ENCODE measurements at regions not wholly inside any gene's neighbourhood (a gene's known extent, or its start where the extent isn't known, plus 50 kb on each side); places are given as distances from the start of the nearest gene placed in this dataset.

DNA sequence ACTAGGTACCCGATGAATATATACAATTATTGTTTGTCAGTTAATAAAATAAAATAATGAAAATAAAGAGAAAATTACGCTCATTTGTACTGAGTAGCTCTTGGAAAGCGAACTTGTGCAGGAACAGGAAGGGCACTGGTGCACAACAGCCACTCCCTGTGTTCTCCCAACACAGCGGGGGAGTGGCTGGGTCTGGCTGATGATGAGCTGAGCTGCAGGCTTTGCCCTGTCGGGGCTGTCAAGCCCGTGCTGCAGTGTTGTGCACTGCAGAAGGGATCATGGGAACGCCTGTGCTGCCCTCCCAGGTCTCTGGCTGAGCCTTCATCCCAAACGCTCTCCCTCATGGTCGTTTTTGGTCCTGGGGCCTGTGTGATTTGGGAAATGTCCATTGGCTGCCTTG lies 131.7 kb upstream of the MAP3K4 start:
- Histone ChIP-seq H3K4me3 (no peak overlapping the region), H3K4me1 (no peaks in the 10 kb centered on the region), H3K36me3 (no peaks in the 10 kb centered on the region), H3K27me3 (no peaks in the 10 kb centered on the region), H3K9me3 (no peaks in the 10 kb centered on the region), H3K27ac (no peak overlapping the region)
- TF ChIP-seq, protein P1, sequence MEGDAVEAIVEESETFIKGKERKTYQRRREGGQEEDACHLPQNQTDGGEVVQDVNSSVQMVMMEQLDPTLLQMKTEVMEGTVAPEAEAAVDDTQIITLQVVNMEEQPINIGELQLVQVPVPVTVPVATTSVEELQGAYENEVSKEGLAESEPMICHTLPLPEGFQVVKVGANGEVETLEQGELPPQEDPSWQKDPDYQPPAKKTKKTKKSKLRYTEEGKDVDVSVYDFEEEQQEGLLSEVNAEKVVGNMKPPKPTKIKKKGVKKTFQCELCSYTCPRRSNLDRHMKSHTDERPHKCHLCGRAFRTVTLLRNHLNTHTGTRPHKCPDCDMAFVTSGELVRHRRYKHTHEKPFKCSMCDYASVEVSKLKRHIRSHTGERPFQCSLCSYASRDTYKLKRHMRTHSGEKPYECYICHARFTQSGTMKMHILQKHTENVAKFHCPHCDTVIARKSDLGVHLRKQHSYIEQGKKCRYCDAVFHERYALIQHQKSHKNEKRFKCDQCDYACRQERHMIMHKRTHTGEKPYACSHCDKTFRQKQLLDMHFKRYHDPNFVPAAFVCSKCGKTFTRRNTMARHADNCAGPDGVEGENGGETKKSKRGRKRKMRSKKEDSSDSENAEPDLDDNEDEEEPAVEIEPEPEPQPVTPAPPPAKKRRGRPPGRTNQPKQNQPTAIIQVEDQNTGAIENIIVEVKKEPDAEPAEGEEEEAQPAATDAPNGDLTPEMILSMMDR (IDR thresholded peaks at IDR 0.05) = no peak
- no peak for TF ChIP-seq POLR2A (IDR thresholded peaks at IDR 0.05)
- DNase-seq = no peak

DNA sequence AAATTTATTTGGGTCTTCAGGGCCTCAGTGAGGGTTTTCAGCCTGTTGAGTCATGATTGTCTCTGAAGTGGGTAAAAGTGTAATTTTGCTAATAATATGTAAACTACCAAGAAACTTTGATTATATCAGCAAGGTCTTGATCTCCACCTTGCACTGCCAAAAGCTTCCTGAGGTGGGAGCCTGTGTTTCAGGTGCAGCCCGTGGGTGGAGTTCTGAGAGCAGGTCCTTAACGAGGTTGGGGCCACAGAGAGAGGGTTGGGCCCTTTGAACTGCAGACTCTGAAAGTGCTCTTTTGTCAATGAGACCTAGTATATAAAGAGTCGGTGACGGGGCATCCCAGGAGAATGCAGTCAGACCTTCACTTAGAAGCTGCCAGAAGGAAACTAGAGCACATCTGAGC lies 129.7 kb upstream of the MAP3K4 start:
- Histone ChIP-seq H3K27ac (no peak overlapping the region), H3K9me3 (no peaks in the 10 kb centered on the region), H3K4me3 (no peak overlapping the region), H3K4me1 (no peaks in the 10 kb centered on the region), H3K27me3 (no peaks in the 10 kb centered on the region), H3K36me3 (no peaks in the 10 kb centered on the region)
- TF ChIP-seq, protein P1 (IDR thresholded peaks at IDR 0.05) = no peak
- no peak for TF ChIP-seq POLR2A (IDR thresholded peaks at IDR 0.05)
- DNase-seq = no peak

DNA sequence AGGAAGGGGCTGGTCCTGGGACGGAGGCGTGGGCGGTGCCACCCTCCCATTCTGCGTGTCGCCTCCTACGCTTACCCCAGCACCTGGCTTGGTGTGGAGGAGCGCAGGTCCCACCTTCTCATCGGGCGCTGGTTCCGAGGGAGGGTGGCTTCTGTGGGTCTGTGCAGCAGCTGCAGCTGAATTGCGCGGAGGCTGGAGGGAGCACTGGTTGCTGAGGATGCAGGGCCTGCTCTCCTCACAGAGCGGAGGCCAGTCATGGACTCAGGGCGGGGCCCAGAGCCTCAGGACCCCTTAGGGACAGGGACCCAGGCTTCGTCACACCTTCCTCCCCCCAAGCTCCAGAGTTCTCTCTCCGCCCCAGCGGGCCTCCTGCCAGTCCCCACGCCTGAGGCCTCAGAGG lies 127.8 kb upstream of the MAP3K4 start:
- no peak overlapping the region for H3K27ac ChIP-seq
- no peaks in the 10 kb centered on the region for H3K36me3 ChIP-seq
- TF ChIP-seq POLR2A (IDR thresholded peaks at IDR 0.05) = no peak
- TF ChIP-seq, protein P1 (IDR thresholded peaks at IDR 0.05) = no peak
- no peak for DNase-seq
- no peaks in the 10 kb centered on the region for H3K27me3 ChIP-seq
- no peaks in the 10 kb centered on the region for H3K4me1 ChIP-seq
- no peak overlapping the region for H3K4me3 ChIP-seq
- H3K9me3 ChIP-seq = no peaks in the 10 kb centered on the region

- Histone ChIP-seq H3K36me3 (no peaks in the 10 kb centered on the region), H3K9me3 (no peaks in the 10 kb centered on the region), H3K27ac (no peak overlapping the region), H3K4me1 (no peaks in the 10 kb centered on the region), H3K4me3 (no peak overlapping the region), H3K27me3 (no peaks in the 10 kb centered on the region)
- no peak for DNase-seq
- TF ChIP-seq POLR2A (IDR thresholded peaks at IDR 0.05) = no peak
- TF ChIP-seq, protein P1 (IDR thresholded peaks at IDR 0.05) = no peak
Observed at GRCh38 chr6:160871320-160871719, 120.2 kb upstream of the MAP3K4 start.

GRCh38 chr6:160881148-160881808 lies 110.3 kb upstream of the MAP3K4 start:
- no peaks in the 10 kb centered on the region for H3K4me1 ChIP-seq
- H3K27ac ChIP-seq = no peak overlapping the region
- H3K4me3 ChIP-seq = no peak overlapping the region
- no peak for DNase-seq
- TF ChIP-seq, protein P1 (IDR thresholded peaks at IDR 0.05) = no peak
- no peak for TF ChIP-seq POLR2A (IDR thresholded peaks at IDR 0.05)
- H3K9me3 ChIP-seq = no peaks in the 10 kb centered on the region
- H3K27me3 ChIP-seq = no peaks in the 10 kb centered on the region
- H3K36me3 ChIP-seq = no peaks in the 10 kb centered on the region

GRCh38 chr6:160882006-160882405 lies 109.6 kb upstream of the MAP3K4 start:
- no peak overlapping the region for H3K4me3 ChIP-seq
- H3K27ac ChIP-seq = no peak overlapping the region
- TF ChIP-seq, protein P1 (IDR thresholded peaks at IDR 0.05) = no peak
- TF ChIP-seq POLR2A (IDR thresholded peaks at IDR 0.05) = no peak
- no peaks in the 10 kb centered on the region for H3K36me3 ChIP-seq
- no peaks in the 10 kb centered on the region for H3K27me3 ChIP-seq
- no peak for DNase-seq
- H3K9me3 ChIP-seq = no peaks in the 10 kb centered on the region
- no peaks in the 10 kb centered on the region for H3K4me1 ChIP-seq

Measured in Peyer's patch (tissue), 4 donors.